ENCODE measurements at regions not wholly inside any gene's neighbourhood (a gene's known extent, or its start where the extent isn't known, plus 50 kb on each side); places are given as distances from the start of the nearest gene placed in this dataset.

- Mint-ChIP-seq H3K36me3 (ENCODE audit: low read depth) (peaks cover 6% of the 10 kb centered on the region; the same call in 1 of the 2 replicates), H3K4me1 (ENCODE audit: low read depth) (no peaks in the 10 kb centered on the region), H3K4me3 (no peak overlapping the region), H3K27ac (no peak overlapping the region), H3K9me3 (peaks cover 61% of the 10 kb centered on the region), H3K27me3 (ENCODE audit: insufficient read depth) (no peaks in the 10 kb centered on the region)
- TF ChIP-seq CTCF (IDR thresholded peaks at IDR 0.05): no peak
- no peak for DNase-seq
Observed at GRCh38 chr2:153360239-153360638, 118.3 kb downstream of the RPRM start.

- peaks cover 18% of the 10 kb centered on the region for H3K9me3 Mint-ChIP-seq
- 0 out of 2 replicates have a peak, but pooled peaks cover under 1% of the 10 kb centered on the region for H3K36me3 Mint-ChIP-seq (ENCODE audit: low read depth)
- H3K4me3 Mint-ChIP-seq: no peak overlapping the region
- TF ChIP-seq CTCF (IDR thresholded peaks at IDR 0.05): no peak
- DNase-seq: no peak
- H3K27me3 Mint-ChIP-seq (ENCODE audit: insufficient read depth): no peaks in the 10 kb centered on the region
- H3K4me1 Mint-ChIP-seq (ENCODE audit: low read depth): no peaks in the 10 kb centered on the region
- no peak overlapping the region for H3K27ac Mint-ChIP-seq
Observed at GRCh38 chr2:153354377-153354776, 124.2 kb downstream of the RPRM start.

DNA sequence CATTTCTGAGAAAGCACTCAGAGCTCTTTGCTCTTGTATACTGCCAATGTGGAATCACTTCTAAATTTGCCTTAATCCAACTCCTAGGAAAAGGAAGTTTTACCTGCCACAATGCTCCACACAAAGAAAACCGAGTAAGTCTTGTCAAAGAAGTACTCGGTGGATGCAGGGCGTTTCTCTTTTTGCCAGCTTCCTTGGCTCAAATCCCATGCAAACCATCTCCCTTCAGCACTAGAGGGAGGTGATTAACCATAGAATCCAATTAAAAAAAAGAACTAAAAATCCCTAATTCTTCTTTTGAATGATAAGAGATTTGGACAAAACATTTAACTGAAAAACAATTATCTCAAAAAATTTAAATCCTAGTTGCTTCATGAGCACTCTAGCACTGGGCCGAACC, 129.0 kb downstream of the RPRM start:
- H3K4me1 Mint-ChIP-seq (ENCODE audit: low read depth): no peaks in the 10 kb centered on the region
- H3K27ac Mint-ChIP-seq: no peak overlapping the region
- H3K27me3 Mint-ChIP-seq (ENCODE audit: insufficient read depth): no peaks in the 10 kb centered on the region; the same call in 1 of the 2 replicates
- no peaks in the 10 kb centered on the region for H3K36me3 Mint-ChIP-seq (ENCODE audit: low read depth)
- TF ChIP-seq CTCF (IDR thresholded peaks at IDR 0.05): no peak
- no peak overlapping the region for H3K4me3 Mint-ChIP-seq
- H3K9me3 Mint-ChIP-seq: peaks cover 29% of the 10 kb centered on the region
- DNase-seq: no peak

DNA sequence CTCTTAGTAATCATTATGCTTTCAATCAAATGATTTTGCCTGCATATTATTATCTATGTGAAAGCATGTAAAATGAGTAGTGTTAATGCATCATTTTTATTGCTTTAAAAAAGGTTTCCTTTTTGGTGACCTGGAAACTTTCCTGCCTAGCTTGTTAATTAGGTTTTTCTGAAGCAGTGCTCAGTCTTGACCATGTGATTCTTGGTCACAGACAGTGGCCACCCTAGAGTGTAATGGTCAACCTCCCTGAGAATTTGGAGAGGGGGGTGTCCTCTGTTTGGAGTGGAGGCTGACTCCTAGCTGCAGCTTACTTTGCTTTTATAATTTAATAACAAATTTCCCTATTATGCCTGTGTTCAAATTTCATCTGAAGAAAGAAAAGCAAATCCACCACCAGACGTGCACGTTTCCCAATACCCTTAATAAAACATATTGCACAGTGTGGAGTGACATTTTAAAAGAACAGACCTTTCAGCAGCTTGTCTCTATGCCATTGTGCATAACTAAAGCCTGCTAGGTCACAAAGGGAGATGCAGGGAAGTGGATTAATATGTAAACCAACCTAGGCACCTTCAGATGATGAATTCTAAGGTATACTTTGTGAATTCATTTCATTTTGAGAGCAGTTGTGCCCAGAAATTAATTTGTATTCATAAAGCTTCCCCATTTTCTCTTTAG, 130.6 kb downstream of the RPRM start:
- H3K9me3 Mint-ChIP-seq: peaks cover 37% of the 10 kb centered on the region
- H3K27ac Mint-ChIP-seq: no peak overlapping the region
- no peak for TF ChIP-seq CTCF (IDR thresholded peaks at IDR 0.05)
- no peaks in the 10 kb centered on the region; the same call in 1 of the 2 replicates for H3K27me3 Mint-ChIP-seq (ENCODE audit: insufficient read depth)
- H3K36me3 Mint-ChIP-seq (ENCODE audit: low read depth): no peaks in the 10 kb centered on the region
- no peaks in the 10 kb centered on the region for H3K4me1 Mint-ChIP-seq (ENCODE audit: low read depth)
- no peak overlapping the region for H3K4me3 Mint-ChIP-seq
- no peak for DNase-seq

GRCh38 chr2:153320879-153321278, 157.7 kb downstream of the RPRM start:
- Mint-ChIP-seq H3K27me3 (ENCODE audit: insufficient read depth) (no peaks in the 10 kb centered on the region), H3K4me3 (no peak overlapping the region), H3K27ac (no peak overlapping the region), H3K4me1 (ENCODE audit: low read depth) (no peaks in the 10 kb centered on the region), H3K36me3 (ENCODE audit: low read depth) (no peaks in the 10 kb centered on the region), H3K9me3 (peaks cover 19% of the 10 kb centered on the region)
- no peak for DNase-seq
- no peak for TF ChIP-seq CTCF (IDR thresholded peaks at IDR 0.05)

All from HFFc6 (cell line).